A673 (cell line): ENCODE measurements at regions not wholly inside any gene's neighbourhood (a gene's known extent, or its start where the extent isn't known, plus 50 kb on each side); places are given as distances from the start of the nearest gene placed in this dataset.

Experiments used
- CTCF ChIP-seq: fragments of 300-800, 200-600 bp; sonication (generic); conservative IDR thresholded peaks from 2 replicates; pipeline ENCODE4 v1.5.1; 2017; ENCODE audit warnings: low read depth, mild to moderate bottlenecking, antibody characterized with exemption, low read length, moderate library complexity, mixed read lengths
- EZH2 ChIP-seq: fragments of 200-600 bp; sonication (generic); IDR thresholded peaks from 2 replicates; pipeline ENCODE4 v1.6.1; 2017; ENCODE audit warnings: borderline replicate concordance, low read depth, mild to moderate bottlenecking, mixed read lengths, antibody characterized with exemption, low read length; ENCODE audit not compliant: poor library complexity, severe bottlenecking

- TF ChIP-seq CTCF (no peak), EZH2 (no peak)
Observed at GRCh38 chr2:122239440-122239839, 484.0 kb downstream of the TSN start.
